ENCODE measurements at regions not wholly inside any gene's neighbourhood (a gene's known extent, or its start where the extent isn't known, plus 50 kb on each side); places are given as distances from the start of the nearest gene placed in this dataset.

DNA sequence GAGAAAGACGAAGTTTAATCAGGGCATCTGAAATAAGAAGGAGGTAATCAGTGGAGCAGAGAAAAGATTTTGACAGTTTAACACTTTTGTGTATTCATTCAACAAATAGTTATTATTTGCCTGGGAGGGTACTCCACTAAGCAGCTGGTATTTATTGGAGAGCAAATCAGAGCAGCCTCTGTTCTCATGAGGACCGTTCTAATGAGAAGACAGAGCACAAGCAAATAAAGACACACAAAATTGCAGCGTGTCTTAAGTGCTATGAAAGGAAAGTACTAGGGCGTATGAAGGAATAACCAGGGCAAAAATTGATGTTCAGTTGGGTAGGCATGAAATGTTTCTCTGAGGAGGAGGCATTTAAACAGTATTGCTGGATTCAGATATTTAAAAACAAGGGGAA lies 302.9 kb upstream of the RARB start:
- no peak for TF ChIP-seq HOXA7 (CRISPR knock-in tag; IDR thresholded peaks at IDR 0.05)
- no peak for TF ChIP-seq NFE2L2 (conservative IDR thresholded peaks at IDR 0.05; ENCODE audit: low read length)
- TF ChIP-seq MAFK (IDR thresholded peaks at IDR 0.05; ENCODE audit: partially characterized antibody), result no peak
- TF ChIP-seq, protein P1, sequence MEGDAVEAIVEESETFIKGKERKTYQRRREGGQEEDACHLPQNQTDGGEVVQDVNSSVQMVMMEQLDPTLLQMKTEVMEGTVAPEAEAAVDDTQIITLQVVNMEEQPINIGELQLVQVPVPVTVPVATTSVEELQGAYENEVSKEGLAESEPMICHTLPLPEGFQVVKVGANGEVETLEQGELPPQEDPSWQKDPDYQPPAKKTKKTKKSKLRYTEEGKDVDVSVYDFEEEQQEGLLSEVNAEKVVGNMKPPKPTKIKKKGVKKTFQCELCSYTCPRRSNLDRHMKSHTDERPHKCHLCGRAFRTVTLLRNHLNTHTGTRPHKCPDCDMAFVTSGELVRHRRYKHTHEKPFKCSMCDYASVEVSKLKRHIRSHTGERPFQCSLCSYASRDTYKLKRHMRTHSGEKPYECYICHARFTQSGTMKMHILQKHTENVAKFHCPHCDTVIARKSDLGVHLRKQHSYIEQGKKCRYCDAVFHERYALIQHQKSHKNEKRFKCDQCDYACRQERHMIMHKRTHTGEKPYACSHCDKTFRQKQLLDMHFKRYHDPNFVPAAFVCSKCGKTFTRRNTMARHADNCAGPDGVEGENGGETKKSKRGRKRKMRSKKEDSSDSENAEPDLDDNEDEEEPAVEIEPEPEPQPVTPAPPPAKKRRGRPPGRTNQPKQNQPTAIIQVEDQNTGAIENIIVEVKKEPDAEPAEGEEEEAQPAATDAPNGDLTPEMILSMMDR (IDR thresholded peaks at IDR 0.05), result no peak
- TF ChIP-seq, protein P2, sequence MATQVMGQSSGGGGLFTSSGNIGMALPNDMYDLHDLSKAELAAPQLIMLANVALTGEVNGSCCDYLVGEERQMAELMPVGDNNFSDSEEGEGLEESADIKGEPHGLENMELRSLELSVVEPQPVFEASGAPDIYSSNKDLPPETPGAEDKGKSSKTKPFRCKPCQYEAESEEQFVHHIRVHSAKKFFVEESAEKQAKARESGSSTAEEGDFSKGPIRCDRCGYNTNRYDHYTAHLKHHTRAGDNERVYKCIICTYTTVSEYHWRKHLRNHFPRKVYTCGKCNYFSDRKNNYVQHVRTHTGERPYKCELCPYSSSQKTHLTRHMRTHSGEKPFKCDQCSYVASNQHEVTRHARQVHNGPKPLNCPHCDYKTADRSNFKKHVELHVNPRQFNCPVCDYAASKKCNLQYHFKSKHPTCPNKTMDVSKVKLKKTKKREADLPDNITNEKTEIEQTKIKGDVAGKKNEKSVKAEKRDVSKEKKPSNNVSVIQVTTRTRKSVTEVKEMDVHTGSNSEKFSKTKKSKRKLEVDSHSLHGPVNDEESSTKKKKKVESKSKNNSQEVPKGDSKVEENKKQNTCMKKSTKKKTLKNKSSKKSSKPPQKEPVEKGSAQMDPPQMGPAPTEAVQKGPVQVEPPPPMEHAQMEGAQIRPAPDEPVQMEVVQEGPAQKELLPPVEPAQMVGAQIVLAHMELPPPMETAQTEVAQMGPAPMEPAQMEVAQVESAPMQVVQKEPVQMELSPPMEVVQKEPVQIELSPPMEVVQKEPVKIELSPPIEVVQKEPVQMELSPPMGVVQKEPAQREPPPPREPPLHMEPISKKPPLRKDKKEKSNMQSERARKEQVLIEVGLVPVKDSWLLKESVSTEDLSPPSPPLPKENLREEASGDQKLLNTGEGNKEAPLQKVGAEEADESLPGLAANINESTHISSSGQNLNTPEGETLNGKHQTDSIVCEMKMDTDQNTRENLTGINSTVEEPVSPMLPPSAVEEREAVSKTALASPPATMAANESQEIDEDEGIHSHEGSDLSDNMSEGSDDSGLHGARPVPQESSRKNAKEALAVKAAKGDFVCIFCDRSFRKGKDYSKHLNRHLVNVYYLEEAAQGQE (IDR thresholded peaks at IDR 0.05), result no peak
- no peak for TF ChIP-seq POLR2A (IDR thresholded peaks at IDR 0.05; ENCODE audit: low read length)
- no peak for TF ChIP-seq ZFP36 (IDR thresholded peaks at IDR 0.05; ENCODE audit: borderline replicate concordance, partially characterized antibody)
- no peak for TF ChIP-seq JUN (IDR thresholded peaks at IDR 0.05)
- no peak for TF ChIP-seq RNF2 (IDR thresholded peaks at IDR 0.05; ENCODE audit: borderline replicate concordance, low read depth)
- no peak for TF ChIP-seq ZSCAN20 (CRISPR knock-in tag; IDR thresholded peaks at IDR 0.05)
- TF ChIP-seq CHD2 (IDR thresholded peaks at IDR 0.05; ENCODE audit: low read length, partially characterized antibody), result no peak
